ENCODE measurements at regions not wholly inside any gene's neighbourhood (a gene's known extent, or its start where the extent isn't known, plus 50 kb on each side); places are given as distances from the start of the nearest gene placed in this dataset.

- H3K4me1 ChIP-seq (ENCODE audit: control insufficient read depth in 1 of 2, insufficient read depth in 2 of 2, low read length in 2 of 2): no peaks in the 10 kb centered on the region
- H3K79me2 ChIP-seq (ENCODE audit: insufficient read depth, low read length): no peaks in the 10 kb centered on the region
- no peak overlapping the region for H3K27ac ChIP-seq (ENCODE audit: low read depth in 1 of 2, low read length in 2 of 2)
- H3K4me3 Mint-ChIP-seq: no peak overlapping the region
- no peaks in the 10 kb centered on the region for H3K27me3 ChIP-seq (ENCODE audit: control insufficient read depth in 2 of 2, insufficient read depth in 2 of 2, low read length in 2 of 2)
- H3K27me3 Mint-ChIP-seq (ENCODE audit: low read depth in 3 of 3): peaks cover 0 to 3% (median 0%) of the 10 kb centered on the region in 3 donors
- TF ChIP-seq CTCF (IDR thresholded peaks at IDR 0.05): no peak
- H3K4me2 ChIP-seq (replicated peaks; ENCODE audit: extremely low read depth, low read length, poor library complexity, severe bottlenecking): no peak overlapping the region
- intact Hi-C loops (cut with micrococcal nuclease): no loop called here
- WGBS (ENCODE audit: insufficient coverage): 88% methylated on average over 2 of the region's 5 CpGs
- H3K4me1 Mint-ChIP-seq: no peaks in the 10 kb centered on the region
- peaks cover 0 to 3% (median 0%) of the 10 kb centered on the region in 7 donors for H3K9me3 Mint-ChIP-seq
- H3K36me3 ChIP-seq (replicated peaks in 1 of 2; ENCODE audit: control insufficient read depth in 1 of 2, insufficient read depth in 2 of 2, low read length in 2 of 2): no peaks in the 10 kb centered on the region
- no peak for DNase-seq
- H3K4me3 ChIP-seq (replicated peaks in 1 of 3; ENCODE audit: low read depth in 2 of 3, low read length in 3 of 3): no peak overlapping the region
- no peaks in the 10 kb centered on the region for H3K9me3 ChIP-seq (replicated peaks in 1 of 2; ENCODE audit: control insufficient read depth in 1 of 2, insufficient read depth in 1 of 2, low read length in 2 of 2)
- no peak overlapping the region for H2AFZ ChIP-seq (ENCODE audit: insufficient read depth, low read depth, low read length, poor library complexity, severe bottlenecking)
- H4K20me1 ChIP-seq (ENCODE audit: insufficient read depth, low read length): no peaks in the 10 kb centered on the region
- H3K36me3 Mint-ChIP-seq: no peaks in the 10 kb centered on the region
- no peak overlapping the region for H3K9ac ChIP-seq (ENCODE audit: insufficient read depth, low read length, poor library complexity, severe bottlenecking)
- no peak overlapping the region for H3K27ac Mint-ChIP-seq
These were observed 155.9 kb upstream of the SLC13A1 start for GRCh38 chr7:123355576-123356190.

DNA sequence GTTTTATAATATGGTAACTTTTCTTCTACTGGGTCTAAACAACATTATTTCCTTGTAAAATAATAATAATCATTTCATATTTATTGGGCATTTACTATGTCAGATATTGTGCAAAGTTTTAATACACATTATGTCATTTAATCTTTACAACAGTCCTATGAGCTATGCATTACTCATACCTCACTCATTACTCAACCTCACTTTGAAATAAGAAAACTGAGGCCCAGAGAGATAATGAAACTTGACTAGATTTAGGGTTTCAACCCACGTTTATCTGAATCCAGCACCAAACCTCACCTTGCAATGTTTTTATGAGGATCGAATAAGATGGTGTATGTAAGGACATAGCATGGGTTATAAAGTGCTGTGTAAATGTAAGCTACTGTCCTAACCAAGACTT is 153.2 kb upstream of the SLC13A1 start:
- no CpG with 5 or more reads among the region's 2 CpGs for WGBS (ENCODE audit: insufficient coverage)
- Histone ChIP-seq H2AFZ (ENCODE audit: insufficient read depth, low read depth, low read length, poor library complexity, severe bottlenecking) (no peak overlapping the region), H3K9ac (ENCODE audit: insufficient read depth, low read length, poor library complexity, severe bottlenecking) (no peak overlapping the region), H3K79me2 (ENCODE audit: insufficient read depth, low read length) (no peaks in the 10 kb centered on the region), H3K4me3 (replicated peaks in 1 of 3; ENCODE audit: low read depth in 2 of 3, low read length in 3 of 3) (no peak overlapping the region), H3K9me3 (replicated peaks in 1 of 2; ENCODE audit: control insufficient read depth in 1 of 2, insufficient read depth in 1 of 2, low read length in 2 of 2) (no peaks in the 10 kb centered on the region), H3K27me3 (ENCODE audit: control insufficient read depth in 2 of 2, insufficient read depth in 2 of 2, low read length in 2 of 2) (no peaks in the 10 kb centered on the region), H3K36me3 (replicated peaks in 1 of 2; ENCODE audit: control insufficient read depth in 1 of 2, insufficient read depth in 2 of 2, low read length in 2 of 2) (no peaks in the 10 kb centered on the region), H4K20me1 (ENCODE audit: insufficient read depth, low read length) (no peaks in the 10 kb centered on the region), H3K4me2 (replicated peaks; ENCODE audit: extremely low read depth, low read length, poor library complexity, severe bottlenecking) (no peak overlapping the region), H3K4me1 (ENCODE audit: control insufficient read depth in 1 of 2, insufficient read depth in 2 of 2, low read length in 2 of 2) (no peaks in the 10 kb centered on the region), H3K27ac (ENCODE audit: low read depth in 1 of 2, low read length in 2 of 2) (no peak overlapping the region)
- Mint-ChIP-seq H3K27me3 (ENCODE audit: low read depth in 3 of 3) (peaks cover 0 to 3% (median 0%) of the 10 kb centered on the region in 3 donors), H3K36me3 (no peaks in the 10 kb centered on the region), H3K27ac (no peak overlapping the region), H3K9me3 (peaks cover 0 to 3% (median 0%) of the 10 kb centered on the region in 7 donors), H3K4me1 (no peaks in the 10 kb centered on the region), H3K4me3 (no peak overlapping the region)
- intact Hi-C loops (cut with micrococcal nuclease): no loop called here
- no peak for TF ChIP-seq CTCF (IDR thresholded peaks at IDR 0.05)
- no peak for DNase-seq

Data from CD14-positive monocyte (primary cell).